ENCODE measurements at regions not wholly inside any gene's neighbourhood (a gene's known extent, or its start where the extent isn't known, plus 50 kb on each side); places are given as distances from the start of the nearest gene placed in this dataset.
"Not testable (repeated sequence)": the region's sequence is repeated elsewhere in the genome, so short reads cannot be mapped to it uniquely, and the experiment has no call there.

DNA sequence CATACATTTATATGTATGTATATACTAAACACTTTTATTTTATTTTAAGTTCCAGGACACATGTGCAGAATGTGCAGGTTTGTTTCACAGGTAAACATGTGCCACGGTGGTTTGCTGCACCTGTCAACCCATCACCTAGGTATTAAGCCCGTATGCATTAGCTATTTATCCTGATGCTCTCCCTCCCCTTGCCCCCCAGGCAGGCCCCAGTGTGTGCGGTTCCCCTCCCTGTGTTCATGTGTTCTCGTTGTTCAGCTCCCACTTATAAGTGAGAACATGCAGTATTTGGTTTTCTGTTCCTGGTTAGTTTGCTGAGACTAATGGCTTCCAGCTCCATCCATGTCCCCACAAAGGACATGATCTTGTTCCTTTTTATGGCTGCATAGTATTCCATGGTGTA lies 158.3 kb downstream of the TMEM132E start:
- not testable (repeated sequence) for H3K9me3 ChIP-seq, H3K36me3 ChIP-seq, H3K27me3 ChIP-seq, H3K4me3 ChIP-seq, DNase-seq

- Histone ChIP-seq H3K9me3 (no peaks in the 10 kb centered on the region), H3K4me3 (no peak overlapping the region), H3K27me3 (no peaks in the 10 kb centered on the region)
Measured at GRCh38 chr17:34736611-34737010, 157.2 kb downstream of the TMEM132E start.

DNA sequence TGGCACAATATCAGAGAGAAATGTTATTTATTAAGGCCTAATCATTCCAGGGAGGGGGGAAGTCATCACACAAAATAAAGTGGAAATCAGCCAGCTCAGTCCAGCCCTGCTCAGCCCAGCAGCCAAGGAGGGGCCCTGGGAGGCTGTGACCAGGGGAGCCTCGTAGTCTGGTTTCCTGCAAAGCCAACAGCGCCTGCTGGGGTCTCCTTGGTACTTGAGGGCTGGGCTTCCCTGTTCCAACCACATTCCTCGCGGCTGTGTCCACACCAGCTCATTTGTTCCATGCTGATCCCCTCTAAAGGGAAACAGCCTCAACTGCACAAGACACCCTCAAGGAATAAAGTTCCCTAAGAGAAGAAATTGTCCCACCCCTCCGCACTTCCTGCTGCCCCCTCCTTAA lies 154.0 kb downstream of the TMEM132E start:
- H3K4me3 ChIP-seq: no peak overlapping the region
- no peak for DNase-seq

More at GRCh38 chr17:34736611-34737010, 157.2 kb downstream of the TMEM132E start:
- DNase-seq: no peak
- H3K36me3 ChIP-seq: no peaks in the 10 kb centered on the region

GRCh38 chr17:34730816-34731215 lies 151.4 kb downstream of the TMEM132E start:
- no peak overlapping the region for H3K4me3 ChIP-seq
- no peak for DNase-seq

More for the DNA sequence above, 154.0 kb downstream of the TMEM132E start:
- H3K36me3 ChIP-seq: no peaks in the 10 kb centered on the region
- H3K9me3 ChIP-seq: no peaks in the 10 kb centered on the region
- no peaks in the 10 kb centered on the region for H3K27me3 ChIP-seq

GRCh38 chr17:34728771-34729310 lies 149.5 kb downstream of the TMEM132E start:
- no peak for DNase-seq
- Histone ChIP-seq H3K27me3 (no peaks in the 10 kb centered on the region), H3K9me3 (no peaks in the 10 kb centered on the region), H3K4me3 (no peak overlapping the region), H3K36me3 (no peaks in the 10 kb centered on the region)

More at GRCh38 chr17:34730816-34731215, 151.4 kb downstream of the TMEM132E start:
- H3K27me3 ChIP-seq: no peaks in the 10 kb centered on the region
- no peaks in the 10 kb centered on the region for H3K36me3 ChIP-seq
- no peaks in the 10 kb centered on the region for H3K9me3 ChIP-seq

GRCh38 chr17:34727601-34728000 lies 148.2 kb downstream of the TMEM132E start:
- H3K36me3 ChIP-seq: no peaks in the 10 kb centered on the region
- no peaks in the 10 kb centered on the region for H3K9me3 ChIP-seq
- no peak overlapping the region for H3K4me3 ChIP-seq
- H3K27me3 ChIP-seq: no peaks in the 10 kb centered on the region
- no peak for DNase-seq

GRCh38 chr17:34726536-34727384 lies 147.4 kb downstream of the TMEM132E start:
- H3K4me3 ChIP-seq: no peak overlapping the region
- no peaks in the 10 kb centered on the region for H3K9me3 ChIP-seq
- H3K27me3 ChIP-seq: no peaks in the 10 kb centered on the region
- no peaks in the 10 kb centered on the region for H3K36me3 ChIP-seq
- no peak for DNase-seq

DNA sequence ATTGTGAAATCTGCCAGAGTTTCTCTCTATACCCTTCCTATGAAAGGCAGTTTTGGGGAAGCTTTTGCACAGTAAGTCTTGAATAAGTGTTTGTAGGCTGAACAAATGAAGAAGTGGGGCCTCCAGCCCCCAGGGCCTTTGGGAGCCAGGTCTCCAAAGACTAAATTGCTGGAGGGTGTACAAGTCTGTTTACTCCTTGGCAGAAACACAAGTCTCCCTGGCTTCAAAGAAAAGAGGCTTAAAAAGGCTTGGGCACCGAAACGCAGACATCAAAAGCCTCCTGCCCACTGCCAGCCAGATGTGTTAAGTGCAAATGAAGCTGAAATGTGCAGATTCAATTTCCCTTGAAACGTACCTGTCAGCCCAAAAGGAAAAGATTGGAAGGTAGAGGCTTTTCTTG lies 146.3 kb downstream of the TMEM132E start:
- Histone ChIP-seq H3K36me3 (no peaks in the 10 kb centered on the region), H3K4me3 (no peak overlapping the region), H3K9me3 (no peaks in the 10 kb centered on the region), H3K27me3 (no peaks in the 10 kb centered on the region)
- DNase-seq: no peak

- Histone ChIP-seq H3K27me3 (no peaks in the 10 kb centered on the region), H3K4me3 (no peak overlapping the region), H3K9me3 (no peaks in the 10 kb centered on the region), H3K36me3 (no peaks in the 10 kb centered on the region)
- no peak for DNase-seq
Measured at GRCh38 chr17:34725008-34725407, 145.6 kb downstream of the TMEM132E start.

- DNase-seq: no peak
- Histone ChIP-seq H3K4me3 (no peak overlapping the region), H3K9me3 (no peaks in the 10 kb centered on the region), H3K36me3 (no peaks in the 10 kb centered on the region), H3K27me3 (no peaks in the 10 kb centered on the region)
Measured at GRCh38 chr17:34723875-34724274, 144.5 kb downstream of the TMEM132E start.

DNA sequence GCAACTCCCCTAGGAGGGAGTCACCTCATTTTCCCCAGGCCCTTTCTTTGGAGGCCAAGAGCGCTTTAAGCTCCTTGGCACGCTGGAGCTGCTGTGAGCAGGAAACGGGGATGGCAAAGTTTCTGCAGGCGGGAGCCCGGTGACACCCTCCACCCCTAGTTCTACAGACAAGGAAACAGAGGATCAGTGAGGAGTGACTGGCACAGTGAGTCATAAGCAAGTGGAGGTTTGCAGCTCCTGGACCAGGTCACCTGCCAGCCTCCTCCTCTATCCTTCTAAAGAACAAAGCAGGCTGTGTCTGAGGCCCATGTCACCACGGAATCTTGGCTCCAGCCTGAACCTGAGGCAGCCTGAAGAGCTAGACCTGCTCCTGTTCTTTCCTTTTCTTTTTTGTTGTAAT lies 141.9 kb downstream of the TMEM132E start:
- Histone ChIP-seq H3K4me3 (no peak overlapping the region), H3K27me3 (no peaks in the 10 kb centered on the region), H3K36me3 (no peaks in the 10 kb centered on the region), H3K9me3 (no peaks in the 10 kb centered on the region)
- peak; percentile 86 for DNase-seq

DNA sequence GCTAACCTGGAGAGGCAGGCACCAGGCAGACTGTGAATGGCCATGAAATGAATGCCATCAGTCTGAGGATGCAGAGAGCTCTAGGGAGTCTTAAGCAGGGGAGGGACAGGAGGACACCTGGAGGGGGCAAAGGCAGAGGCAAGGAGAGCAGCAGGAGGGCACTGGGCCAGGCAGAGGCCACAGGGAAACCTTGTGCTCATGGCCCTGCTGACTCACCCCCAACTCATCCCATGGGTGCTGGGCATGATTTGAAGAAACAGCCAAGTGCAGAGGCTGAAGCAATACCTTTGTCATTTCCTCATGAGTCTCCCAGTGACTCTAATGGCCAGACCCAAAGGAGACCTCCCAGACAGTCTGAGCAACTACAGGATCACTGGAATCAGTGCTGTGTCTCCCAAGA lies 141.4 kb downstream of the TMEM132E start:
- no peaks in the 10 kb centered on the region for H3K36me3 ChIP-seq
- no peaks in the 10 kb centered on the region for H3K9me3 ChIP-seq
- peak; percentile 95 for DNase-seq
- H3K4me3 ChIP-seq: no peak overlapping the region
- no peaks in the 10 kb centered on the region for H3K27me3 ChIP-seq

DNA sequence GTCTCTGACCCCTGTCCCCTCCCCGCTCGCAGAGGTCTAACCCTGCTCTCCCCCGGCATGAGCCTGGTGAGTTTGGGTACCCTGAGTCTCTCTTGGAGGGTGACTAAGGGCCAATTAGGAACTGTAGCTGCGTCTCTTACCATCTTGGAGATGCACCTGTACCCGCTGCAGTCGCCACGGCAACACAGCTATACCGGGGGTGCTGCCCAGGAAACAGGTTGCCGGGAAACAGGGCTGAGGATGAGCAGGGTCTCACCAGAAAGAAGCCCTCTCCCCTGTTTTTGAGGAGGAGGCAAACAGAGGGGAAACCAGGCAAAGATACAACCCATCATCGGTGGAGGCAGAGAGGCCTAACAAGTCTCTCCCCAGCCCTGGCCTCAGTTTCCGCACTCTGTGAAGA lies 140.2 kb downstream of the TMEM132E start:
- H3K9me3 ChIP-seq: no peaks in the 10 kb centered on the region
- H3K4me3 ChIP-seq: no peak overlapping the region
- H3K36me3 ChIP-seq: no peaks in the 10 kb centered on the region
- H3K27me3 ChIP-seq: no peaks in the 10 kb centered on the region
- no peak for DNase-seq

- Histone ChIP-seq H3K9me3 (no peaks in the 10 kb centered on the region), H3K27me3 (no peaks in the 10 kb centered on the region), H3K36me3 (no peaks in the 10 kb centered on the region), H3K4me3 (no peak overlapping the region)
- no peak for DNase-seq
Measured at GRCh38 chr17:34717092-34717491, 137.7 kb downstream of the TMEM132E start.

DNA sequence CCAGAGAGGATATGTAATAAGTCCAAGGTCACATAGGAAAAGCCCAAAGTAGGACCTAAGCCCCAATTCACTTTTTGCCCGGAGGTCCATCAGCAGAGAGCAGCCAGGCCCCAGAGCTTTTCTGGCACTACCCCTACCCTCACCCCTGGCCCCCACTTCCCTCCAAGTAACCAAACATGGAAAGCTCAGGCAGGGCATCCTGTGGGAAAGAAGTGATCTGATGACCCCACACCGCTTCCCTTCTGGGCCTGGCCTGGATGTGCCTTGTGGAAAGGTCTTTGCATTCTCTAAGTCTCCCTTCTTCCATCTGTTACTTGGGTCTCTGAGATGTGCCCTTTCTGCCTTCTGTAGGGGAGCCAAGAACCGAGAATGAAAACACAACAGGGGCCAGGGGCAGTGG lies 136.9 kb downstream of the TMEM132E start:
- no peaks in the 10 kb centered on the region for H3K36me3 ChIP-seq
- H3K4me3 ChIP-seq: no peak overlapping the region
- no peak for DNase-seq
- H3K9me3 ChIP-seq: no peaks in the 10 kb centered on the region
- no peaks in the 10 kb centered on the region for H3K27me3 ChIP-seq

GRCh38 chr17:34715504-34715903 lies 136.1 kb downstream of the TMEM132E start:
- no peak overlapping the region for H3K4me3 ChIP-seq
- no peaks in the 10 kb centered on the region for H3K36me3 ChIP-seq
- no peaks in the 10 kb centered on the region for H3K27me3 ChIP-seq
- no peaks in the 10 kb centered on the region for H3K9me3 ChIP-seq
- no peak for DNase-seq

GRCh38 chr17:34714475-34715410 lies 135.4 kb downstream of the TMEM132E start:
- Histone ChIP-seq H3K36me3 (no peaks in the 10 kb centered on the region), H3K4me3 (no peak overlapping the region), H3K27me3 (no peaks in the 10 kb centered on the region), H3K9me3 (no peaks in the 10 kb centered on the region)
- DNase-seq: no peak

Measured in MG63 (cell line).